B cell (primary cell): ENCODE measurements at regions not wholly inside any gene's neighbourhood (a gene's known extent, or its start where the extent isn't known, plus 50 kb on each side); places are given as distances from the start of the nearest gene placed in this dataset.

Experiments
- ATAC-seq: fragments of 200-7000 bp; cut with Tn5 transposase; one replicate; pipeline ENCODE4 v1.10.0; 2021; ENCODE audit warnings: low read depth, mild to moderate bottlenecking, moderate number of reproducible peaks, moderate library complexity
- CTCF ChIA-PET: fragments of 350-600 bp; sonication (Branson Sonifier 250); formaldehyde crosslinking; loops from one replicate; lab custom pipeline; 2021; ENCODE audit warnings: antibody characterized with exemption, inconsistent platforms; lab: Charles Lee
- POLR2A ChIA-PET: fragments of 350-600 bp; sonication (Branson Sonifier 250); formaldehyde crosslinking; loops from one replicate; lab custom pipeline; 2021; ENCODE audit warnings: antibody characterized with exemption; lab: Charles Lee
- DNase-seq: peaks from one replicate; pipeline ENCODE4 v3.0.0; 2013
- H2AFZ ChIP-seq: 2 replicates; pipeline ENCODE4 v1.6.1; 2012; ENCODE audit warnings: mild to moderate bottlenecking, low read depth, low read length; ENCODE audit not compliant: insufficient read depth, poor library complexity, severe bottlenecking
- H3K27ac ChIP-seq, 2 donors: 1 replicate in 1 of 2; 2 replicates in 1 of 2; pipeline ENCODE4 v1.5.1; 2012 to 2013; ENCODE audit warnings: low read length in 2 of 2, mild to moderate bottlenecking in 2 of 2, moderate library complexity in 1 of 2
- H3K27me3 ChIP-seq, 4 experiments: fragments of 200-600 bp in 1 of 4; sonication (generic) in 1 of 4; replicated peaks in 1 of 4; 1 replicate in 2 of 4; 2 replicates in 2 of 4; pipeline versions ENCODE4 v1.6.1 to v1.7.0; 2013 to 2016; ENCODE audit warnings: low read length in 3 of 4, mild to moderate bottlenecking in 2 of 4, mixed read lengths in 1 of 4, moderate library complexity in 1 of 4; ENCODE audit not compliant: insufficient read depth in 4 of 4, control insufficient read depth in 3 of 4; ENCODE audit errors: control extremely low read depth in 1 of 4
- H3K36me3 ChIP-seq, 2 experiments: replicated peaks in 1 of 2; 1 replicate in 1 of 2; 2 replicates in 1 of 2; pipeline versions ENCODE4 v1.6.1 to v1.7.1; 2013; ENCODE audit warnings: low read length in 1 of 2; ENCODE audit not compliant: insufficient read depth in 2 of 2, control insufficient read depth in 1 of 2; ENCODE audit errors: control extremely low read depth in 1 of 2, extremely low read depth in 1 of 2
- H3K4me1 ChIP-seq, 2 donors: fragments of 200-600 bp in 1 of 2; sonication (generic) in 1 of 2; 1 replicate in 1 of 2; 2 replicates in 1 of 2; pipeline versions ENCODE4 v1.5.1 to v1.6.1; 2013 to 2017; ENCODE audit warnings: low read length in 2 of 2; ENCODE audit not compliant: control insufficient read depth in 2 of 2, insufficient read depth in 2 of 2
- H3K4me2 ChIP-seq: replicated peaks from 2 replicates; pipeline ENCODE3; 2012; ENCODE audit warnings: mild to moderate bottlenecking, low read depth, low read length; ENCODE audit not compliant: poor library complexity, severe bottlenecking
- H3K4me3 ChIP-seq, 5 experiments: fragments of 200-600 bp in 1 of 5; sonication (generic) in 1 of 5; 1 replicate in 3 of 5; 2 replicates in 2 of 5; pipeline versions ENCODE4 v1.5.1 to v1.7.0; 2011 to 2016; ENCODE audit warnings: low read length in 4 of 5, mild to moderate bottlenecking in 4 of 5, low read depth in 2 of 5, control low read depth in 1 of 5, moderate library complexity in 1 of 5; ENCODE audit not compliant: insufficient read depth in 1 of 5; ENCODE audit errors: control extremely low read depth in 1 of 5, extremely low read depth in 1 of 5
- H3K79me2 ChIP-seq: fragments of 200-600 bp; sonication (generic); one replicate; pipeline ENCODE4 v1.6.0; 2016; ENCODE audit warnings: low read length; ENCODE audit not compliant: control insufficient read depth, insufficient read depth
- H3K9ac ChIP-seq: fragments of 200-600 bp; sonication (generic); 2 replicates; pipeline ENCODE4 v1.6.1; 2017; ENCODE audit warnings: mild to moderate bottlenecking, low read length, moderate library complexity
- H3K9me3 ChIP-seq, 3 donors: one replicate each; pipeline versions ENCODE4 v1.6.1 to v1.7.1; 2013; ENCODE audit warnings: low read length in 2 of 3; ENCODE audit not compliant: control insufficient read depth in 2 of 3, insufficient read depth in 1 of 3; ENCODE audit errors: control extremely low read depth in 1 of 3
- H4K20me1 ChIP-seq: 2 replicates; pipeline ENCODE4 v1.6.0; 2012; ENCODE audit warnings: mild to moderate bottlenecking, low read length; ENCODE audit not compliant: insufficient read depth, control insufficient read depth, poor library complexity, severe bottlenecking
- H3K27ac Mint-ChIP-seq: one replicate; pipeline ENCODE4 v1.8.0; 2021; ENCODE audit warnings: mixed read lengths
- H3K27me3 Mint-ChIP-seq: one replicate; pipeline ENCODE4 v1.8.0; 2021; ENCODE audit warnings: mixed read lengths
- H3K4me1 Mint-ChIP-seq: one replicate; pipeline ENCODE4 v1.8.0; 2021; ENCODE audit warnings: mixed read lengths
- H3K4me3 Mint-ChIP-seq: one replicate; pipeline ENCODE4 v1.8.0; 2021; ENCODE audit warnings: mixed read lengths
- H3K9me3 Mint-ChIP-seq: one replicate; pipeline ENCODE4 v1.8.0; 2022; ENCODE audit warnings: mixed read lengths; ENCODE audit not compliant: insufficient read depth
- EZH2 ChIP-seq: IDR thresholded peaks from 2 replicates; pipeline ENCODE4 v1.6.1; 2012; ENCODE audit warnings: borderline replicate concordance, low read depth, mild to moderate bottlenecking, moderate library complexity, low read length; ENCODE audit not compliant: insufficient read depth, poor library complexity, severe bottlenecking
- WGBS: methylation state at CpG from one replicate; pipeline ENCODE4 v1.1.5; 2013; ENCODE audit warnings: missing lambda C conversion rate; ENCODE audit not compliant: insufficient coverage; 5-methylcytosine and 5-hydroxymethylcytosine counted together
- intact Hi-C: fragments of 100-400 bp; cut with micrococcal nuclease; formaldehyde crosslinking; loops from one replicate; pipeline ENCODE4 v1.10.0; 2022
- TF ChIP-seq, protein P1 (sequence below): fragments of 200-600 bp; IDR thresholded peaks from one replicate; pipeline ENCODE4 v1.8.0; 2022; ENCODE audit warnings: antibody characterized with exemption, mild to moderate bottlenecking

DNA sequence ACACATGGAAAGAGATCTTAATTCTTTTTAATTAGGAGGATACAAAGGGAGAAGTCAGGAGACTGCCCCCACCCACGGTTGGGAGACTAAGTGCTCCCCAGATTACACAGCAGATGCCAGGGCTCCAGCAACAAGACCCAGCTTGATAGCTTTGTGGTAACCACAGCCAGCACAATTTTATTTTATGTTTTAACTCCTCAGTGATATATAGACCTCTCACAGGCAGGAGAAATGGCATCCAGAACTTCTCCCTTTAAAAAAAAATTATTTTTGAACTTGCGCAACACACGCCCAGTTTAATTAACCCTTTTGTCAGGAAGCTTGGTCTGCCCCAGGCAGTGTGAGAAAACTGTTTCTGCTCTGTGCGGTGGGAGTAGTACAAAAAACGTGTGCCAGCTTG lies 62.6 kb upstream of the ACOT11 start:
- WGBS: 40% methylated on average over 3 of the region's 5 CpGs

DNA sequence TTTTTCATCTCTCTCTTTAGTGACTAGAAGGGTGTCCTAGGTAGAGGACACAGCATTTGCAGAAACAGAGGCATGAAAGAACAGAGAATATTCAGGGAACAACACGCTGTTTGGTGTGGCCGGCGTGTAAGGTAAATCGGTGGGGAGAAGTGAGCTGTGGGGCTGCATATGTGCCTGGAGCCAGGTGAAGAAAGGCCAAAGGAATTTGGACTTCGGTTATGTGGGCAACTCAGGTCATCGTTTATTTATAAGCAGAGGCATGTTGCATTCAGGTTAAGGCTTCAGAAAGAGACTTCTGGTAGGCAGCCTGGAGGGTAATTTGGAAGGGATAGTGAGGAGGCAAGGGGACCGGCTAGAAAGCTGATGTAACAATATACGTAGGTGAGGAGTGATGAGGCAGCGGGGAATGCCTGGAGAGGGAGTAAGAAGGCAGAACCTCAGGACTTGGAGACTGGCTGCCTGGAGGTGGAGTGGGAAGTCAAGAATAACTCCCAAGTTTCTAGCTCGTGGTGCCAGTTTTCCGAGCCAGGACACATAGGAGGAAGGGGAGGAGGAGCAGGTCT lies 64.1 kb upstream of the ACOT11 start:
- intact Hi-C loops: no loop called here
- no peak for DNase-seq
- ChIA-PET POLR2A (no interaction called here), CTCF (interaction anchor here (0.8 to 1.2 kb wide), 2 partner anchors 10 to 414 kb away, joined by 3 to 4 read pairs; no protein-coding TSS in a partner anchor)
- no peak overlapping the region for H3K27ac ChIP-seq
- peaks cover 35 to 58% of the 10 kb centered on the region in 2 donors for H3K4me1 ChIP-seq
- no peaks in the 10 kb centered on the region for H4K20me1 ChIP-seq
- no peak overlapping the region for H3K4me3 ChIP-seq
- no peak overlapping the region for H3K9ac ChIP-seq
- H3K9me3 Mint-ChIP-seq: no peaks in the 10 kb centered on the region
- H3K27me3 Mint-ChIP-seq: no peaks in the 10 kb centered on the region
- H3K36me3 ChIP-seq: no peaks in the 10 kb centered on the region
- no peak overlapping the region for H3K4me3 Mint-ChIP-seq
- H3K27me3 ChIP-seq: no peaks in the 10 kb centered on the region
- TF ChIP-seq, protein P1, sequence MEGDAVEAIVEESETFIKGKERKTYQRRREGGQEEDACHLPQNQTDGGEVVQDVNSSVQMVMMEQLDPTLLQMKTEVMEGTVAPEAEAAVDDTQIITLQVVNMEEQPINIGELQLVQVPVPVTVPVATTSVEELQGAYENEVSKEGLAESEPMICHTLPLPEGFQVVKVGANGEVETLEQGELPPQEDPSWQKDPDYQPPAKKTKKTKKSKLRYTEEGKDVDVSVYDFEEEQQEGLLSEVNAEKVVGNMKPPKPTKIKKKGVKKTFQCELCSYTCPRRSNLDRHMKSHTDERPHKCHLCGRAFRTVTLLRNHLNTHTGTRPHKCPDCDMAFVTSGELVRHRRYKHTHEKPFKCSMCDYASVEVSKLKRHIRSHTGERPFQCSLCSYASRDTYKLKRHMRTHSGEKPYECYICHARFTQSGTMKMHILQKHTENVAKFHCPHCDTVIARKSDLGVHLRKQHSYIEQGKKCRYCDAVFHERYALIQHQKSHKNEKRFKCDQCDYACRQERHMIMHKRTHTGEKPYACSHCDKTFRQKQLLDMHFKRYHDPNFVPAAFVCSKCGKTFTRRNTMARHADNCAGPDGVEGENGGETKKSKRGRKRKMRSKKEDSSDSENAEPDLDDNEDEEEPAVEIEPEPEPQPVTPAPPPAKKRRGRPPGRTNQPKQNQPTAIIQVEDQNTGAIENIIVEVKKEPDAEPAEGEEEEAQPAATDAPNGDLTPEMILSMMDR: no peak
- TF ChIP-seq EZH2: no peak
- no peak overlapping the region for H3K27ac Mint-ChIP-seq
- no peak overlapping the region for H3K4me2 ChIP-seq
- peaks cover 0 to 6% (median 0%) of the 10 kb centered on the region in 3 donors for H3K9me3 ChIP-seq
- no peaks in the 10 kb centered on the region for H3K79me2 ChIP-seq
- H3K4me1 Mint-ChIP-seq: peaks cover 47% of the 10 kb centered on the region
- no peak for ATAC-seq
- H2AFZ ChIP-seq: peak overlapping the region; percentile 9
- 98% methylated on average over 10 of the region's 11 CpGs for WGBS

More for the DNA sequence above, 62.6 kb upstream of the ACOT11 start:
- H3K9me3 ChIP-seq: peaks cover 0 to 6% (median 0%) of the 10 kb centered on the region in 3 donors
- no peak overlapping the region for H3K27ac ChIP-seq
- H3K4me1 ChIP-seq: peaks cover 30 to 59% of the 10 kb centered on the region in 2 donors
- no peaks in the 10 kb centered on the region for H3K36me3 ChIP-seq
- H3K79me2 ChIP-seq: no peaks in the 10 kb centered on the region
- H3K27me3 Mint-ChIP-seq: no peaks in the 10 kb centered on the region
- H3K9ac ChIP-seq: no peak overlapping the region
- no peak for DNase-seq
- H3K4me3 ChIP-seq: no peak overlapping the region
- H4K20me1 ChIP-seq: no peaks in the 10 kb centered on the region
- TF ChIP-seq, protein P1: no peak
- TF ChIP-seq EZH2: no peak
- ChIA-PET CTCF (interaction anchor here (0.7 to 1.4 kb wide), 2 partner anchors 44 to 125 kb away, joined by 3 to 4 read pairs; no protein-coding TSS in a partner anchor), POLR2A (interaction anchor here (0.7 to 4.8 kb wide), 2 partner anchors 79 to 436 kb away, joined by 5 to 65 read pairs; partner anchors contain the start of gene SSBP3)
- no peak overlapping the region for H3K4me2 ChIP-seq
- ATAC-seq: no peak
- peaks cover 0 to under 1% (median 0%) of the 10 kb centered on the region in 4 experiments for H3K27me3 ChIP-seq
- no peak overlapping the region for H3K4me3 Mint-ChIP-seq
- H2AFZ ChIP-seq: no peak overlapping the region
- H3K4me1 Mint-ChIP-seq: peaks cover 40% of the 10 kb centered on the region
- H3K27ac Mint-ChIP-seq: peak overlapping the region; percentile 50
- intact Hi-C loops: loop anchor here (5.0 kb wide), 3 partner anchors 128 to 303 kb away; no protein-coding TSS in a partner anchor
- H3K9me3 Mint-ChIP-seq: no peaks in the 10 kb centered on the region
